ENCODE measurements at regions not wholly inside any gene's neighbourhood (a gene's known extent, or its start where the extent isn't known, plus 50 kb on each side); places are given as distances from the start of the nearest gene placed in this dataset.

DNA sequence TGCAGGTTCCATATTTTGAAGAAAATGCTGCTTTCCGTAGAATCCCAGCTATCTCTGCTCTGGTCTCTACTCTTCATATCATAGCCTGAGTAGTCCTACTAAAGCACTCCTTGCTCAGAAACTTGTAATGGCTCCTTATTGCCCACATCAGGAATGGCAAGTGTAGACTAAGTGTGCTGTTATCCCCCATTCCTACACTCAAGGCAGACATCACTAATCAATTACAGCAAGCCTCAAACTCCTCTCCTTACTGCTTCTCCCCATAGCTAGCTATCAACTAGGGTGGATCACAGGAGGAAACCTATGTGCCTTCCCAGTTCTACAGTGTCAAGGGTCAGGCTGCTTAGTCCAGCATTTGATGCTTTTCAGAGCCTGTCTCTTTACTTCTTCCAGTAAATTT is 163.4 kb downstream of the HAPSTR1 start:
- no peak overlapping the region for H3K4me3 ChIP-seq (ENCODE audit: low read depth, low read length)
- in situ Hi-C loops (cut with HindIII; ENCODE audit: low sequenced_read_pairs): no loop called here
- TF ChIP-seq, protein P1, sequence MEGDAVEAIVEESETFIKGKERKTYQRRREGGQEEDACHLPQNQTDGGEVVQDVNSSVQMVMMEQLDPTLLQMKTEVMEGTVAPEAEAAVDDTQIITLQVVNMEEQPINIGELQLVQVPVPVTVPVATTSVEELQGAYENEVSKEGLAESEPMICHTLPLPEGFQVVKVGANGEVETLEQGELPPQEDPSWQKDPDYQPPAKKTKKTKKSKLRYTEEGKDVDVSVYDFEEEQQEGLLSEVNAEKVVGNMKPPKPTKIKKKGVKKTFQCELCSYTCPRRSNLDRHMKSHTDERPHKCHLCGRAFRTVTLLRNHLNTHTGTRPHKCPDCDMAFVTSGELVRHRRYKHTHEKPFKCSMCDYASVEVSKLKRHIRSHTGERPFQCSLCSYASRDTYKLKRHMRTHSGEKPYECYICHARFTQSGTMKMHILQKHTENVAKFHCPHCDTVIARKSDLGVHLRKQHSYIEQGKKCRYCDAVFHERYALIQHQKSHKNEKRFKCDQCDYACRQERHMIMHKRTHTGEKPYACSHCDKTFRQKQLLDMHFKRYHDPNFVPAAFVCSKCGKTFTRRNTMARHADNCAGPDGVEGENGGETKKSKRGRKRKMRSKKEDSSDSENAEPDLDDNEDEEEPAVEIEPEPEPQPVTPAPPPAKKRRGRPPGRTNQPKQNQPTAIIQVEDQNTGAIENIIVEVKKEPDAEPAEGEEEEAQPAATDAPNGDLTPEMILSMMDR (IDR thresholded peaks at IDR 0.05; ENCODE audit: low read depth, low read length, missing control alignments): no peak
- DNase-seq (ENCODE audit: low read depth): no peak

GRCh38 chr16:9256196-9256595 is 164.8 kb downstream of the HAPSTR1 start:
- TF ChIP-seq, protein P1 (IDR thresholded peaks at IDR 0.05; ENCODE audit: low read depth, low read length, missing control alignments): peak; percentile 40
- in situ Hi-C loops (cut with HindIII; ENCODE audit: low sequenced_read_pairs): no loop called here
- no peak for DNase-seq (ENCODE audit: low read depth)
- H3K4me3 ChIP-seq (ENCODE audit: low read depth, low read length): no peak overlapping the region

GRCh38 chr16:9257843-9258242 is 166.4 kb downstream of the HAPSTR1 start:
- TF ChIP-seq, protein P1 (IDR thresholded peaks at IDR 0.05; ENCODE audit: low read depth, low read length, missing control alignments): no peak
- DNase-seq (ENCODE audit: low read depth): no peak
- in situ Hi-C loops (cut with HindIII; ENCODE audit: low sequenced_read_pairs): no loop called here
- H3K4me3 ChIP-seq (ENCODE audit: low read depth, low read length): no peak overlapping the region

DNA sequence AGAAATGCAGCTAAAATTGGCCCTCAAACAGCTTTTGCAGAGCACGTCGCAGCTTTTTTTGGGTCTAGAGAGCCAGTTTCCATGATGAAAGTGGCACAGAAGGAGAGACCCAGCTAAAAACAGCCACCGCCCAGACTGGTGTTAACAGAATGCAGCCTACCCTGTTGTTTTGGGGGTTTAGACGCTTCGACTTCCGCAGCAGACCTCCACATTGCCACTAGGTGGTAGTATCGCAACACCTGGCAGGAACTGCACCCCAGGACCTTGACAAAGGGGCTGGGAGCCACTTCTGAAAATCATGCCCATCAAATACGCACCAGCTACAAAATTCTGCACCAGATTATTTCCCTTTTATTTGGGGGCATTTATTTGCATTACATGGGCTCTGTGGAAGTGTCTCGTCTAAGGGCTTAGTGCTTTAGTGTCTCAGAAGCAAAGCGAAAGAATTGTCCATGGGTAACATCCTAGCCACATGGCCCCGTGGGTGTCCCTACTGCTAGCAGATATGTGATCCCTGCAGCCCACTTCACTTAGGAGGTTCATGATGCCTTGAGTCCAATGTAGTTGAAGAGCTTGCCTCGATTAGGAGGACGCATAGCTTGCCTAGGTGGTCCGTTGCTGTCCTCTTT is 167.1 kb downstream of the HAPSTR1 start:
- TF ChIP-seq, protein P1 (IDR thresholded peaks at IDR 0.05; ENCODE audit: low read depth, low read length, missing control alignments): peak; percentile 74
- no peak for DNase-seq (ENCODE audit: low read depth)
- no peak overlapping the region for H3K4me3 ChIP-seq (ENCODE audit: low read depth, low read length)
- in situ Hi-C loops (cut with HindIII; ENCODE audit: low sequenced_read_pairs): no loop called here

- no peak for DNase-seq (ENCODE audit: low read depth)
- no peak overlapping the region for H3K4me3 ChIP-seq (ENCODE audit: low read depth, low read length)
- in situ Hi-C loops (cut with HindIII; ENCODE audit: low sequenced_read_pairs): no loop called here
- TF ChIP-seq, protein P1 (IDR thresholded peaks at IDR 0.05; ENCODE audit: low read depth, low read length, missing control alignments): no peak
Measured at GRCh38 chr16:9259914-9260608, 168.6 kb downstream of the HAPSTR1 start.

DNA sequence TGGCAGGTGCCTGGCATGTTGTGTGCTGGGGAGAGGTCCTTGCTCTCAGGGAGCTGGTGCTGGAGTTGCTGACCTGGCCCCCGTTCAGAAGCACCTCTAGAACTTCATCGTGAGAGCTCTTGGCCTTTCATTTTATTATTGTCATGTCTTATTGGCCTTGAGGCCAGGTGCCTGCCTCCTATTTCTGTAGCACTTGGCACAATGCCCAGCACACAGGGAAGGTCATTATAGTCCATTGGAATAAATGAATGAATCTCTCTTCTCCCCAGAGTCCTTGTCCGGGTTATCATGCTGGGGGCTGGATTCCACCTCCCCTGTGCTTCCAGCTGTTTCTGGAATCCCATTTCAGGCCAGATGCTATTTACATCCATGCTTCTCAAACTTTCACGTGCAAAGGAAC is 169.2 kb downstream of the HAPSTR1 start:
- TF ChIP-seq, protein P1 (IDR thresholded peaks at IDR 0.05; ENCODE audit: low read depth, low read length, missing control alignments): no peak
- DNase-seq (ENCODE audit: low read depth): no peak
- H3K4me3 ChIP-seq (ENCODE audit: low read depth, low read length): no peak overlapping the region
- in situ Hi-C loops (cut with HindIII; ENCODE audit: low sequenced_read_pairs): no loop called here

All from astrocyte of the cerebellum (primary cell).